ENCODE measurements at regions not wholly inside any gene's neighbourhood (a gene's known extent, or its start where the extent isn't known, plus 50 kb on each side); places are given as distances from the start of the nearest gene placed in this dataset.

GRCh38 chr4:82240410-82240809, 133.4 kb downstream of the HNRNPD start:
- TF ChIP-seq CTCF (IDR thresholded peaks at IDR 0.05 in 2 of 3, conservative IDR thresholded peaks at IDR 0.05 in 1 of 3; ENCODE audit: control insufficient read depth in 2 of 3, extremely low read depth in 1 of 3, insufficient read depth in 1 of 3, low read depth in 3 of 3, low read length in 3 of 3) (no peak), TCF12 (IDR thresholded peaks at IDR 0.05; ENCODE audit: low read depth, low read length) (no peak), SKIL (IDR thresholded peaks at IDR 0.05; ENCODE audit: low read depth, poor library complexity, severe bottlenecking) (no peak), POLR2AphosphoS5 (IDR thresholded peaks at IDR 0.05; ENCODE audit: low read length) (no peak), SRF (IDR thresholded peaks at IDR 0.05; ENCODE audit: low read depth in 2 of 2, low read length in 2 of 2) (no peak), USF1 (IDR thresholded peaks at IDR 0.05; ENCODE audit: borderline replicate concordance, extremely low read length, insufficient read depth, low read depth, low read length) (no peak), NR2C1 (IDR thresholded peaks at IDR 0.05) (no peak), POLR2AphosphoS2 (IDR thresholded peaks at IDR 0.05; ENCODE audit: low read depth, low read length) (no peak)

Data from GM12878 (cell line).